OCI-LY3 (cell line): ENCODE measurements at regions not wholly inside any gene's neighbourhood (a gene's known extent, or its start where the extent isn't known, plus 50 kb on each side); places are given as distances from the start of the nearest gene placed in this dataset.

ENCODE experiments used
- H2AFZ ChIP-seq: fragments of 200-600, 300-600 bp; shearing (Covaris generic); 2 replicates; pipeline ENCODE4 v1.6.0; 2014; ENCODE audit warnings: antibody characterized with exemption, low read depth, low read length
- H3K27ac ChIP-seq: fragments of 200-600, 300-600 bp; sonication (generic); 2 replicates; pipeline ENCODE4 v1.5.1; 2014; ENCODE audit warnings: mild to moderate bottlenecking, low read length, moderate library complexity, mixed read lengths
- H3K27me3 ChIP-seq: fragments of 200-600, 300-600 bp; sonication (generic); 2 replicates; pipeline ENCODE4 v1.6.1; 2014; ENCODE audit warnings: low read depth, low read length, mixed read lengths
- H3K36me3 ChIP-seq: fragments of 200-600, 300-600 bp; sonication (generic); replicated peaks from 2 replicates; pipeline ENCODE3; 2014; ENCODE audit warnings: low read depth, low read length, mixed read lengths
- H3K4me1 ChIP-seq: fragments of 300-600, 200-600 bp; sonication (generic); 2 replicates; pipeline ENCODE4 v1.6.1; 2014; ENCODE audit warnings: low read length, mixed read lengths
- H3K4me2 ChIP-seq: fragments of 200-600, 300-600 bp; sonication (generic); 2 replicates; pipeline ENCODE4 v1.6.1; 2014; ENCODE audit warnings: low read length, mixed read lengths
- H3K4me3 ChIP-seq: fragments of 300-600, 200-600 bp; sonication (generic); 2 replicates; pipeline ENCODE4 v1.5.1; 2014; ENCODE audit warnings: antibody characterized with exemption, mild to moderate bottlenecking, low read length, moderate library complexity
- H3K79me2 ChIP-seq: fragments of 300-600, 200-600 bp; shearing (Covaris generic); 2 replicates; pipeline ENCODE4 v1.6.1; 2014; ENCODE audit warnings: mild to moderate bottlenecking, low read length, mixed read lengths
- H3K9ac ChIP-seq: fragments of 300-600, 200-600 bp; shearing (Covaris generic); 2 replicates; pipeline ENCODE4 v1.6.0; 2014; ENCODE audit warnings: mild to moderate bottlenecking, low read length, moderate library complexity
- H3K9me3 ChIP-seq: fragments of 200-600, 300-600 bp; shearing (Covaris generic); 2 replicates; pipeline ENCODE4 v1.6.1; 2014; ENCODE audit warnings: low read length, mixed read lengths; ENCODE audit not compliant: insufficient read depth
- H4K20me1 ChIP-seq: fragments of 200-600, 300-600 bp; sonication (generic); 2 replicates; pipeline ENCODE4 v1.6.1; 2016; ENCODE audit warnings: low read length, mixed read lengths; ENCODE audit not compliant: insufficient read depth
- CTCF ChIP-seq: fragments of 200-600, 300-600 bp; sonication (generic); IDR thresholded peaks from 2 replicates; pipeline ENCODE4 v1.5.1; 2014; ENCODE audit warnings: antibody characterized with exemption, low read length, low read depth
- EZH2phosphoT487 ChIP-seq: fragments of 200-600 bp; shearing (Covaris generic); IDR thresholded peaks from 2 replicates; pipeline ENCODE4 v1.6.1; 2018; ENCODE audit warnings: antibody characterized with exemption, mixed run types, low read depth

- no peaks in the 10 kb centered on the region for H4K20me1 ChIP-seq
- H3K4me3 ChIP-seq = no peak overlapping the region
- H3K4me2 ChIP-seq = no peak overlapping the region
- TF ChIP-seq CTCF (no peak), EZH2phosphoT487 (no peak)
- H3K36me3 ChIP-seq = no peaks in the 10 kb centered on the region
- H3K79me2 ChIP-seq = no peaks in the 10 kb centered on the region
- H3K27ac ChIP-seq = no peak overlapping the region
- no peaks in the 10 kb centered on the region for H3K9me3 ChIP-seq
- H2AFZ ChIP-seq = no peak overlapping the region
- H3K9ac ChIP-seq = no peak overlapping the region
- H3K27me3 ChIP-seq = no peaks in the 10 kb centered on the region
- peaks cover 24% of the 10 kb centered on the region for H3K4me1 ChIP-seq
Measured at GRCh38 chr12:46490635-46491034, 118.1 kb upstream of the SLC38A2 start.

DNA sequence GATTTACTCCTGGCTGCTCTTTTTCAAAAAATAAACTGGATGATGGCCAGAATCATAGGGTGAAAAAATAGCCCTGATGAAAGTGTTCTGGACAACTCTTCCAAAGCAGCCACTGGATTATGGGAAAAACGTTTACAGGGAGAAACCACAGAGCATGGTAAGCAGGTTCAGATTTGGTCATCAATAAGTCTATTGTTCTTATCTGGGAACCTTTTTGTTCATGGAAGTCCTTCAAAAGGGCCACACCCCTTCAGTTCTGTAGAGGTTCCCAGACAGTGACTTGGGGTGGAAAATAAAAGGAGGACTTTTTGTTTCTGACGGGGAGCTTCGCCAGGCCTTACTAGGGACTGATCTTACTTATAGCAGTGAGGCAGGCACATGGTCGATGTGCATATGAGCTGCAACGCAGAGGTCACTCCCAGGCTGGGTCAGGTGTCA lies 117.4 kb upstream of the SLC38A2 start:
- no peaks in the 10 kb centered on the region for H3K36me3 ChIP-seq
- H3K9me3 ChIP-seq = no peaks in the 10 kb centered on the region
- H4K20me1 ChIP-seq = no peaks in the 10 kb centered on the region
- no peak for TF ChIP-seq CTCF
- TF ChIP-seq EZH2phosphoT487 = no peak
- H3K9ac ChIP-seq = no peak overlapping the region
- H3K4me1 ChIP-seq = peaks cover 24% of the 10 kb centered on the region
- H3K4me3 ChIP-seq = no peak overlapping the region
- no peak overlapping the region for H3K27ac ChIP-seq
- no peak overlapping the region for H2AFZ ChIP-seq
- H3K79me2 ChIP-seq = no peaks in the 10 kb centered on the region
- no peaks in the 10 kb centered on the region for H3K27me3 ChIP-seq
- H3K4me2 ChIP-seq = no peak overlapping the region

DNA sequence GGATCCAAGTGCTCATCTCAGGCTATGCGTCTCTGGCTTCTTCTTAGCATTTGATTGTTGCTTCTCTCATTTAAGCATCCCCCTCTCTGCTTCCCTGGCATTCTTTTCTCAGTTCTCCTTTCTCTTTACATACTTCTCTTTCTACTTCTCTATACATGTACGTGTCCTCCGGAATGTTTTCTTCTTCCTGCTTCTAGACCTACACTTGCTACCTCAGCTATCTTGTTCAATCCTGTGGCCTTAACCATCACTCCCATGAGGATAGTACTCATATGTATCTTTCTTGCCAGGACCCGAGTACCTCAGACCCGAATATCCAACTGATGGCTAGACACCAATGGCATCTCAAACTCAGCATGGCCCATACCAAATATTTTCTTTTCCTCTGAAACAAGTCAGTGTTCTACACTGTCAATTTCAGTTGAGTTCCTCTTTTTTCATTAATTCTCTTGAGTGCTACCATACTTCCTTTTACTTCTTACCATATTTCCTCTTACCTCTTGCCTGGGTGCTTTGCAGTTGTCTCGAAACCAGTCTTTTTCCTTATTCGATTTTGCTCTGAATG lies 115.1 kb upstream of the SLC38A2 start:
- no peaks in the 10 kb centered on the region for H3K79me2 ChIP-seq
- no peaks in the 10 kb centered on the region for H4K20me1 ChIP-seq
- H3K4me3 ChIP-seq = peak overlapping the region; percentile 56; the same call in 1 of the 2 replicates
- no peaks in the 10 kb centered on the region for H3K9me3 ChIP-seq
- TF ChIP-seq CTCF (no peak), EZH2phosphoT487 (no peak)
- H2AFZ ChIP-seq = peak overlapping the region; percentile 83; the same call in 1 of the 2 replicates
- H3K36me3 ChIP-seq = no peaks in the 10 kb centered on the region
- peaks cover 24% of the 10 kb centered on the region for H3K4me1 ChIP-seq
- H3K9ac ChIP-seq = peak overlapping the region; percentile 16; the same call in 1 of the 2 replicates
- peak overlapping the region; percentile 81 for H3K27ac ChIP-seq
- no peaks in the 10 kb centered on the region for H3K27me3 ChIP-seq
- H3K4me2 ChIP-seq = peak overlapping the region; percentile 74

DNA sequence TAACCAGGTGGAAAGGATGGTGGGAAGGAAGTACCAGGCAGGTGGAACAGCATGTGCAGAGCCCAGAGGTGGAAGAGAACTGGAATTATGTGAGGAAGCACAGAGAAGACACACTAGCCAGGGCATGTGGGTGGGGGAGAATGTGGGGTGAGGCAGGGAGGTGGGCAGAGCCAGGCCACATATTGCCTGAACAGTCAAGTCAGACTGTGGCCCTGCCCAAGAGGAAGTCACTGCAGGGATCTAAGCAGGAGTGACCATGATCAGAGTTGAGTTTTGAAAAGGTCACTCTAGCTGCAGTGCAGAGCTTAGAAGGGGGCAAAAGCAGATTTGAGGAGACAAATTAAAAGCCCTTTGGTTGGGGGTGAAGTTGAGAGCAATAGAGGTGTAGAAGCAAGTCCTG lies 114.0 kb upstream of the SLC38A2 start:
- no peak overlapping the region for H3K4me2 ChIP-seq
- H3K27me3 ChIP-seq = no peaks in the 10 kb centered on the region
- no peak overlapping the region for H3K27ac ChIP-seq
- H3K4me1 ChIP-seq = peaks cover 24% of the 10 kb centered on the region
- no peaks in the 10 kb centered on the region for H3K79me2 ChIP-seq
- TF ChIP-seq EZH2phosphoT487 = no peak
- no peak for TF ChIP-seq CTCF
- no peak overlapping the region for H2AFZ ChIP-seq
- no peaks in the 10 kb centered on the region for H3K9me3 ChIP-seq
- H3K9ac ChIP-seq = no peak overlapping the region
- H4K20me1 ChIP-seq = no peaks in the 10 kb centered on the region
- H3K36me3 ChIP-seq = peaks cover 3% of the 10 kb centered on the region
- H3K4me3 ChIP-seq = no peak overlapping the region
